Activated CD4-positive, alpha-beta T cell treated with anti-CD3 and anti-CD28 coated beads, Interleukin-2, amount 10 ng/mL, durations not matched to agents 24 days and 14 days (primary cell): ENCODE measurements at regions not wholly inside any gene's neighbourhood (a gene's known extent, or its start where the extent isn't known, plus 50 kb on each side); places are given as distances from the start of the nearest gene placed in this dataset.

Experiments used
- DNase-seq: peaks from one replicate; pipeline ENCODE4 v3.0.0; 2022
- H3K27ac Mint-ChIP-seq: one replicate; pipeline ENCODE4 v1.8.0; 2022; ENCODE audit warnings: mild to moderate bottlenecking, mixed read lengths
- H3K27me3 Mint-ChIP-seq: one replicate; pipeline ENCODE4 v1.8.0; 2022; ENCODE audit warnings: mixed read lengths
- H3K36me3 Mint-ChIP-seq: one replicate; pipeline ENCODE4 v1.8.0; 2022; ENCODE audit warnings: low read depth, mild to moderate bottlenecking, mixed read lengths
- H3K4me1 Mint-ChIP-seq: one replicate; pipeline ENCODE4 v1.8.0; 2021; ENCODE audit warnings: mixed read lengths
- H3K4me3 Mint-ChIP-seq: one replicate; pipeline ENCODE4 v1.8.0; 2022; ENCODE audit warnings: mild to moderate bottlenecking, moderate library complexity, mixed read lengths
- H3K9me3 Mint-ChIP-seq: one replicate; pipeline ENCODE4 v1.8.0; 2021; ENCODE audit warnings: mixed read lengths
- intact Hi-C: fragments of 100-400 bp; cut with micrococcal nuclease; formaldehyde crosslinking; loops from one replicate; pipeline ENCODE4 v1.15.1; 2023

DNA sequence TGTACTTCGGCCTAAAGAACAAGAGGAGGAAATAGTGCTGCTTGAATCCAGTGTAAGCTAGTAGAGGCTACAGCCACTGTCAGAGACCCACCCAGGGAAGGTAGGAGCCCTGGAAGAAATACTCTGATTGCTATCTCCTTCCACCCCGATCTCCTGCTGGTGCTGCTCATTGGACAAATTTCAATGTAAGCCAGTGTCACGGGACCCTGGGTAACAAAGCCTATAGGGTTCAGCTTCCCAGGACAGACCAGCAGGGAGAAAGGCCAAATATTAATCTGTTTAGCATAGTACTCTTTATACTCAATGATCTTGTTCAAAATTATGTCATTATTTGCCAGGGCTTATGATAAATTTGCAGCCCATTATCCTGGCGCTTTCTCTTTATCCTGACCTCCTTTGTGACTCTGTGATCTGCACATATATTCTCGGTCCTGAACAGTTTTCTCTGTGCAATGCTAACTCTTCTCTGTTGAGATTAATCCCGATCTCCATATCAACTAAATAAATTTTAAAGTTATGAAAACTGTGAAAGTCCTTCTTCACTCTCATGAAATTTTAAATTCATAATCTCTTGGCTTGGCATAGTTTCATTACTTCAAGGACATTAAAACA lies 218.8 kb upstream of the PREP start:
- H3K4me3 Mint-ChIP-seq: no peak overlapping the region
- peaks cover 29% of the 10 kb centered on the region for H3K9me3 Mint-ChIP-seq
- H3K36me3 Mint-ChIP-seq: peaks cover 9% of the 10 kb centered on the region
- H3K27ac Mint-ChIP-seq: peak overlapping the region; percentile 31
- H3K4me1 Mint-ChIP-seq: peaks cover 34% of the 10 kb centered on the region
- peaks cover 2% of the 10 kb centered on the region for H3K27me3 Mint-ChIP-seq
- intact Hi-C loops: loop anchor here (1.0 to 2.0 kb wide), 2 partner anchors 21 to 25 kb away; no protein-coding TSS in a partner anchor
- no peak for DNase-seq

DNA sequence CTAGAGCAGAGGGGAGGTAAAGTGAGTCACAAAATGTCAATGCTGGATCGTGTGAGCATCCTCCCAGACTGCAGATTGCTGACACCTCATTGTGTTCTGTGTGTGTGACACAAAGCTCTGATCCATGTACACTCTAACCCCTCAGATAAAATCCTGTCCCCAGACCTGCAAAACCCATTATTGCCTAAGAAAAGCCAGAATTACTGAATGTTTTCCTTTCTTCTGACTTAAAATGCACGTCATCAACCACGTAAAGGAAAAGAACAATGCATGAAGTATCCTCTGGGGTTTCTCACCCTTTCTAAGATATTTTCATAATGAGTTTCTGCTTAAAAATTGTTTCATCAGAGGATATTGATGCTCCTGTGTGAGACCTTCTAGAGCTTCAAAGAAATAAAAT lies 218.0 kb upstream of the PREP start:
- peak overlapping the region; percentile 4 for H3K4me3 Mint-ChIP-seq
- peaks cover 2% of the 10 kb centered on the region for H3K27me3 Mint-ChIP-seq
- intact Hi-C loops: loop anchor here (1.0 to 2.0 kb wide), 2 partner anchors 20 to 25 kb away; no protein-coding TSS in a partner anchor
- peaks cover 25% of the 10 kb centered on the region for H3K9me3 Mint-ChIP-seq
- H3K27ac Mint-ChIP-seq: peak overlapping the region; percentile 86
- H3K36me3 Mint-ChIP-seq: peaks cover 8% of the 10 kb centered on the region
- DNase-seq: peak; percentile 69
- peaks cover 26% of the 10 kb centered on the region for H3K4me1 Mint-ChIP-seq

DNA sequence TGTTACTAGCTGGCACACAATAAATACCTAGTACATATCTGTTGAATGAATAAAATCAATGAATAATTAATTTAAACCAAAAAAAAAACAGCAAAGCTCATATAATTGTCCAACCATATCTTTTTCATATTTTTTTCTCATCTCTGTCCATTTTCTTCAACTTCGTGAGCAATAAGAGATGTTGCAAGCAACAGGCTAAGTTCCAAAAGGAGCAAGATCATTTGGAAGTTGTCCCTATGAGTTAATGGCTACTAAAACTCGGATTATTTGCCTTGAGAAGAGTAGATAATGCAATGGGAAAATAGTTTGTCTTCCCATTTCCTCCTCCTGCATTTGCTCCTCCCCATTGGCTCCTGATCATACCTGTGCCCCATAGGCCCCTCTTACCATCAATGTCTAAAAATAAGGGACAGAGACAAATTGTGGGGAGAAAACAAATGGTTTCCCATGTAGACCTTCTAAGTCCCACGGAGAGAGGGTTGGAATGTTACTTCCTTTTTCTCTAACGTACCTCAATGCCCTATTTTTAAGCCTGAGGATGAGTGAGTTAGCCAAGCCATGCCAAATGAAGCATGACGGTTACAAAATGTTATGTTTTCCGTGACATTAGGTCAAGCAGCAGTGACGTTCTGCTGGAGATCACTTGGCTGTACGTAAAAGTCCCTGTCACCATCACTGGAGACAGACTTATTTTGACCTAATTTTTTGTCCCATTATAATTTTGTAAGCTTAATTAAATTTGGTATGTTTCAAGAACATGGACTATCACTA lies 217.3 kb upstream of the PREP start:
- Mint-ChIP-seq H3K4me1 (peaks cover 23% of the 10 kb centered on the region), H3K4me3 (no peak overlapping the region), H3K27ac (peak overlapping the region; percentile 86), H3K36me3 (peaks cover 8% of the 10 kb centered on the region), H3K27me3 (peaks cover 2% of the 10 kb centered on the region), H3K9me3 (peaks cover 25% of the 10 kb centered on the region)
- intact Hi-C loops: loop anchor here (2.0 kb wide), 1 partner anchor 19 kb away; no protein-coding TSS in a partner anchor
- DNase-seq: no peak

DNA sequence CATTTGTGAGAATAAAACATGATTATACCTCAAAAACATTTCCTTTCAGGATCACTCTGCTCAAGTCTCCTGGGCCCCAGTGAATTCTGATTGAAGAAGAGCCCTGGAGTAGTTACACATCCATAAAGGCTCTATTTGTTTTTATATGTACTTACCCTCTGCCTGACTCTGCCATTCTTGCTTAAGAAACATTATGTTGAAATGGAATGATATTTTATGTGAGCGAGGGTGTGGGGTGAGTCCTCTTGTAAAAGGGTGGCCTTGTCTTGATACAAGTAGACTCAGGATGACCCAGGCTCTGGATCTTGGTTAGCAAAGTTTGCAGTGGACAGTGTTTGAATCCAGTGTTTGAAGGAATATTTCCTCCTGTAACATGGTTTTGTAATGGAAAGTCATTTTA lies 215.4 kb upstream of the PREP start:
- H3K36me3 Mint-ChIP-seq: peaks cover 2% of the 10 kb centered on the region
- no peak overlapping the region for H3K27ac Mint-ChIP-seq
- peaks cover 17% of the 10 kb centered on the region for H3K9me3 Mint-ChIP-seq
- intact Hi-C loops: no loop called here
- no peak overlapping the region for H3K4me3 Mint-ChIP-seq
- peaks cover 21% of the 10 kb centered on the region for H3K4me1 Mint-ChIP-seq
- peaks cover 2% of the 10 kb centered on the region for H3K27me3 Mint-ChIP-seq
- no peak for DNase-seq

DNA sequence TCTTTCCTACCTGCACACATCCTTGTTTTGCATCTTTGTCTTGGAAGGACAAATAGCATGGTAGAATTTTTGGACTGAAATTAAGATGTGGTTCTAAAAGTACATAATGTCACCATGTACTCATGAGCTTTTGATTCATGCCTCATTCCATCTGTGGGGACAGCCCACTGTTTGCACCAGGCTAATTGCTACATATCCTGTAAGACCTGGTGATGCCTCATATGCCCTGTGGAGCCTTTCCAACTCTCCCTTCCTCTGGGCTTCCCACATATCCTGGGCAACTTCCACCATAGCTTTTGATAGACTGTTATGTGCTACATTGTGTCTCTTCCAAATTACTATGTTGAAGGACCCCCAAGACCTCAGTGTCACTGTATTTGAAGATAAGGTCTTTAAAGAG lies 213.6 kb upstream of the PREP start:
- peaks cover 11% of the 10 kb centered on the region for H3K9me3 Mint-ChIP-seq
- no peak overlapping the region for H3K4me3 Mint-ChIP-seq

DNA sequence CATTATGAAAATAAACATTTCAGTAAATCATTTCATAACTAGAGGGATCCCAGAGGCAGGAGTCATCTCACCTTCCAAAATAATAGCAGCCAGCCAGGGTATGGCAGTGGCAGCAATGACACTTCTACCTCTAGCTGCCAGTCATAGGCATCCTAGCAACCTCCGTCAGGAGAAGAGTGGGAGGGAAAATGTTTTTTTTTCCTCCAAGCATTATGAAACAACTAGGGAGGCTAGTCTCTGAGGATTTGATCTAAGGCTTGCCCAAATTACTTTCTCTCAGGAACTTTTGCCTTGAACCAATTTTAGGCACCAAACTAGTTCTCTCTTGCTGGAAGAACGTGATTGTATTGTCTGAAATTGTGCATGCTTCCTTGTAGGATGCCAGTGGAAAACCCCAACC lies 208.7 kb upstream of the PREP start:
- Mint-ChIP-seq H3K36me3 (peaks cover 1% of the 10 kb centered on the region), H3K27ac (no peak overlapping the region), H3K27me3 (peaks cover 3% of the 10 kb centered on the region), H3K4me1 (peaks cover 9% of the 10 kb centered on the region), H3K9me3 (peaks cover 16% of the 10 kb centered on the region), H3K4me3 (no peak overlapping the region)
- no peak for DNase-seq
- intact Hi-C loops: no loop called here

More for the DNA sequence above, 213.6 kb upstream of the PREP start:
- Mint-ChIP-seq H3K36me3 (peaks cover 2% of the 10 kb centered on the region), H3K27me3 (peaks cover 3% of the 10 kb centered on the region), H3K4me1 (peaks cover 9% of the 10 kb centered on the region), H3K27ac (no peak overlapping the region)
- DNase-seq: no peak
- intact Hi-C loops: no loop called here

DNA sequence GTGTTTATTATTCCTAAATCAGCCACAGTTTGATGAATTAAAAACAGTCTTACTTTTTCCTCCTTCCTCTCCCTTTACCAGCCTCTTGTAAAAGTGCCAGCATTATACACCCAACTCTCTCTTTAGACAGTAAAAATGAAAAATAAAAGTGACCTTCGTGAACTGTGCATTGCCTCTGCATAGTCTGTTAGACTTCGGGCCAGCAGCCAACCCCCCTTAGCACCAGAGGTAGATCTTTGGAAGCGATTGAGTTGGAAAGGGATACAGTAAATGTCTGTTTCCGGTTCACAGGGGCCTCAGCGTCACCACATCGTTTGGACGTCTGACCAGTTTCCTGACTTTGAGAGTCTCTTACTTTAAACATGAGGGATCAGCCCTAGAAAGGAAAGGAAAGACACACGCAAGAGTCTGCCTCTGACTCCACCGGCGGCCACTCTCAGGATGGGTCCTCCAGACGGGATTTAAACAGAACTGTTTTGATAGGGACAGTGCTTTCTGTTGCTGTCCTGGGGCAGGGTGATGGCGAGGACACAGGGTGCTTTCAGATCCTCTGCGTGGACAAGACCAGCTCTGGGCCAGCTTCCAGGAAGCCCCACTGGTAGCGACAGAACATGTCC lies 206.6 kb upstream of the PREP start:
- no peak overlapping the region for H3K27ac Mint-ChIP-seq

DNA sequence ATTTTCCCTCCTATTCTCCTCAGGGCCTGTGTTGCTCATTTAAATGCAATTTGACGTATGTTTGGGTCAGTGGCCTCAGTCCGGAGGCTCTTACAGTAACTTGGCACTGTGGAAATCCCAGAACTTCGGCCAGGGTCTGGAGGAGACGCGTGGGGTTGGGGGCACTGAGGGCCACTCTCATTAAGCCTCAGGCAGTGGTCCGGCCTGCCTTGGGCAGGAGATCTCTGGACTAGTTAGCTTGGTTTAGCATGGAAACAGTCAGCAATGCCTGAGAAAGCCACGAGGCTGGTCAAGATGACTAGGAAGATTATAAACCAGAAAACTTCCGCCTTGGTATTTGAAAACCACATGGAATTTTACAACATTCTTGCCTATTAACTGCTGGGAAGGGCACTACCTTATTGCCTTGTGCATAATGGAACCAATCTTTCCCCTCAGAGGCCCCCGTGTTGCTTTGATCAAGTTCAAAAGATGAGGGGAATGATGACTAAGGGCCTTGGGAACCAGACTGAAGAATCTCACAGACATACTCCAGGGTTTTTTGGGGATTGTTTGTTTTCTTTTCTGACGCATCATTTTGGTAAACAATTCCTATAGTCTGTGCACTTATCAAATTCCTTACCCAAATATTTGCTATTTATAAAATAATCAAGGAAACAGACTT lies 206.0 kb upstream of the PREP start:
- Mint-ChIP-seq H3K9me3 (peaks cover 13% of the 10 kb centered on the region), H3K27me3 (peaks cover 3% of the 10 kb centered on the region), H3K36me3 (no peaks in the 10 kb centered on the region), H3K4me1 (peaks cover 9% of the 10 kb centered on the region), H3K27ac (no peak overlapping the region), H3K4me3 (no peak overlapping the region)
- DNase-seq: no peak
- intact Hi-C loops: no loop called here

More for the DNA sequence above, 206.6 kb upstream of the PREP start:
- Mint-ChIP-seq H3K36me3 (no peaks in the 10 kb centered on the region), H3K9me3 (peaks cover 16% of the 10 kb centered on the region), H3K4me3 (no peak overlapping the region), H3K27me3 (peaks cover 3% of the 10 kb centered on the region), H3K4me1 (peaks cover 9% of the 10 kb centered on the region)
- intact Hi-C loops: no loop called here
- no peak for DNase-seq

DNA sequence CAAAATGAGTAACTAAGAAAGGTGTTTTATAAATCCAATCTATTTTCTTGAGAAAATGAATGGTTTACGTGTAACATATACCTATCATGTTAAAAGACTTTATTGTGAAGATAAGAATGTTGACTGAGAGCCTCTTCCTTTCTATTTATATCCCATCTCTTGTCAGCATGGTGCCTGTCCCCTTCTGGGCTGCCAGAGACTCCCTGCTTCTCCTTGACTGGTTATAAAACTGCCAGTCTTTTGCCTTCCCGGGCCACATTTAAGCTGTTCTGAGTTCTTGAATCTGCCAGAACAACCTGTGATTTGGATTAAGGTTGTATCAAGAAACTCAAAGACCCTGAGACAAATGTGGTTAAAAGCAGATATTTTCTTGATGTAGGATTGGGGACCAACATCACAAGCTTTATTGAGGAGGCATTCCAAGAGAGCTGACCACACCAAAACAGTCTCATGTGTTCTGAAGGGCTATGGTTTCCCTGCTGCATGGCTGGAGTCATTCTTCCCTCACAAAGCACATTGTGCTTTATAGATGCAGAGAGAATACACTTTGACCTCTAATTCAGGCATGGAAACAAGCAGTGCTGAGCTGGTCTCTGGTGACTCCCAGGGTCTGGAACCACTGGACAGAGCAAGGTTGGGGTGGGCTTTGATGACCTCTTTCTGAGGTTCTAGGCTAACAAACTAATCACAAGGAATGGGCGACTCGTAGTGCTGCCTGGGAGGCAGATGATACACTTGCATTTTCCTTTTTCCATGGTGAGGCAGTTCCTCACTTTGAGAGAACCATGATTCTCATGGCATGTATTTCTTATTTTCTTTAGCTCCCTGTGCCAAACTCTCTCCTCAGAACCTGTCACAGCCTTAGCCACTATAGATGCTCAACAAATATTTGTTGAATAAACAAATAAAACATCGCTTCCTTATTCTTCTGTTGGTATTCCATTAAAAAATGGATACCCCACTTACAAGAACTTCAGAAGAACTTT lies 205.0 kb upstream of the PREP start:
- Mint-ChIP-seq H3K9me3 (peaks cover 13% of the 10 kb centered on the region), H3K27ac (no peak overlapping the region), H3K36me3 (no peaks in the 10 kb centered on the region), H3K27me3 (peaks cover 2% of the 10 kb centered on the region), H3K4me3 (no peak overlapping the region), H3K4me1 (peaks cover 9% of the 10 kb centered on the region)
- intact Hi-C loops: no loop called here
- DNase-seq: no peak

DNA sequence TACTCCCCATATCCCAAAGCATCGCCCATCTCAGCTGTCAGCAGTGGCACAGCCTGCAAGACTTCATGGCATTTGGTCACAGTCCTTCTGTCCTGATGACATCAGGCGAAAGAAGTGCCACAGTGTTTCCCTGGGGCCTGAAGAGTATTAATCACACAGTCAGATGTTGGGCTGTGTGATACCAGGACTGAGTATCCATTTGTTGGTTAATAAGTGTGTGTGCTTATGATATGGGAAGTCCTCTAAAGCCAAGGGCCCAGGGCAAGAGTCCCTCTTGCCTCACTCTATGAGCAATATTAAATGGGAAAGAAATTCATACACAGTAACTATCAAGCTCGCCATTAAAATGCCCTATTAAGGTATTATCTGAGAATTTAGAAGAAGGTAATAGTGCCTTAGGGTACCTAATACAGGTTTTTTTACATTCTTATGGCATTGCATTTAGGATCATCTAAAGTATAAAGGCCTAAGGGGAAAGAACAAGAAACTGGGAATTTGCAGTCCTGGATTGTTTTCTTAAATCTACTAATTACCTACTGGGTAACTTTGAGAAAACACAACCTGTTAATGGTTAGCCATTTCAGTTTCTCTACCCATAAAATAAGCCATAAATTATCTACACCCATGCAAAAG lies 204.1 kb upstream of the PREP start:
- Mint-ChIP-seq H3K4me3 (no peak overlapping the region), H3K27me3 (peaks cover 2% of the 10 kb centered on the region)

DNA sequence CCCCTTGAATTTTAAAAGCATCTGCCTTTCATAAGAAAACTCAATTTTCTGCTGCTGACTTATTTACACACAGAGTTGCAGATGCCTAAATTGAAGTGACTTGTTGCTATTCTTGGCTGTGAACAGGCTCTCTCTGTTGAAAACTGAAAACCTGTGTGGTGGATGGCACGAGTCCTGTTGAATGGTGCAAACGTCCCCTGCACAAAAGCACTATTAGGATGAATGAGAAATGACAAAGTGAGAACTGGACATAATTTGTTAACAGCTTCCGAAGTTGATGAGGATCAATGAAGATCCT lies 201.7 kb upstream of the PREP start:
- Mint-ChIP-seq H3K36me3 (no peaks in the 10 kb centered on the region), H3K4me1 (peaks cover 13% of the 10 kb centered on the region), H3K27me3 (peaks cover 2% of the 10 kb centered on the region), H3K4me3 (no peak overlapping the region), H3K9me3 (peaks cover 13% of the 10 kb centered on the region), H3K27ac (no peak overlapping the region)
- DNase-seq: no peak
- intact Hi-C loops: loop anchor here (5.0 kb wide), 1 partner anchor 42 kb away; no protein-coding TSS in a partner anchor

More for the DNA sequence above, 204.1 kb upstream of the PREP start:
- Mint-ChIP-seq H3K4me1 (peaks cover 9% of the 10 kb centered on the region), H3K36me3 (no peaks in the 10 kb centered on the region), H3K9me3 (peaks cover 13% of the 10 kb centered on the region), H3K27ac (no peak overlapping the region)
- intact Hi-C loops: no loop called here
- no peak for DNase-seq

DNA sequence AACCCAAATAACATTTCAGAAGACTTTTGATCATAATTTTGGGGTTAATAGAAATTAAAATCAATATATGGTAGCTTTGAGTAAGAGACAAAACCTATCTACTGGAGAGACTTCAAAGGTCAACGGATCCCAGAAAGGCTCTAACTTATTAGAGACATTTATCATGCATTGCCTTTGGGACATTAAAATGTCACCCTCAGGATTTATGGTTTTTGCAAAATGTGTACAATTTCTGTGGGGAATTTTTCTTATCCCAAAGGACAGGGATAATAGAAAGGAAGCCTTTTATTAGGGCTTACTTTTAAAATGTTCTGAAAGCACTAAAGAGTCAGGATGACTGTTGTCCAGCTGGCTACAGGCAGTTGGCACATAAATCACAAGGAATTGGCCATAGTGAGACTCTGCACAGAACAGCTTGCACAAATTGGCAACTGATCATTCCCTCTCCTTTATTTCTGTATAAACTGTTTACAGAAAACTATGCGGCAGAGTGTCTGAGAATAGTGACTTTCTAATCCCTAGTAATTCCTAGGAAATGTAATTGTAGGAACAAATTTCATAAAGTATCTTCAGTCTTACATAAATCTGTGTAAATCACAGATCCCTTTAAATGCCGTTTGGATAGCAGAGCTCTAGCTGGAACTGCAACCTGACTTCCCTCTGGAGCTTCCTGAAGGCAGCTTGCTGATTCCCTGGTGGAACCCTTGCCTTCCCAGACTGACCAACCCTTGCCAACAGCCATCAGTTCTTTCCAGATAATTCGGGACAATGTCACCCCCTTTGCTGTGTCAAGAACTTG lies 201.1 kb upstream of the PREP start:
- Mint-ChIP-seq H3K4me1 (peaks cover 10% of the 10 kb centered on the region), H3K36me3 (no peaks in the 10 kb centered on the region), H3K4me3 (no peak overlapping the region), H3K9me3 (peaks cover 13% of the 10 kb centered on the region), H3K27ac (no peak overlapping the region), H3K27me3 (no peaks in the 10 kb centered on the region)
- intact Hi-C loops: loop anchor here (5.0 kb wide), 1 partner anchor 42 kb away; no protein-coding TSS in a partner anchor
- no peak for DNase-seq
